Brain microvascular endothelial cell (primary cell): ENCODE measurements at regions not wholly inside any gene's neighbourhood (a gene's known extent, or its start where the extent isn't known, plus 50 kb on each side); places are given as distances from the start of the nearest gene placed in this dataset.

Experiments
- DNase-seq: peaks from one replicate; pipeline ENCODE4 v3.0.0-alpha.2; 2020
- H3K27ac ChIP-seq: fragments of 250-450 bp; sonication (Bioruptor Pico); 2 replicates; pipeline ENCODE4 v1.5.1; 2020; ENCODE audit warnings: mild to moderate bottlenecking, moderate library complexity
- H3K27me3 ChIP-seq: fragments of 250-450 bp; sonication (Bioruptor Pico); replicated peaks from 2 replicates; pipeline ENCODE4 v1.5.1; 2020; ENCODE audit warnings: mild to moderate bottlenecking
- H3K36me3 ChIP-seq: fragments of 250-450 bp; sonication (Bioruptor Pico); replicated peaks from 2 replicates; pipeline ENCODE4 v1.5.1; 2020; ENCODE audit warnings: mild to moderate bottlenecking
- H3K4me3 ChIP-seq: 2 replicates; pipeline ENCODE4 v1.5.1; 2011; ENCODE audit warnings: low read depth, mild to moderate bottlenecking, control low read depth, low read length, moderate library complexity
- CTCF ChIP-seq: IDR thresholded peaks from 2 replicates; pipeline ENCODE4 v1.5.1; 2011; ENCODE audit warnings: low read depth, mild to moderate bottlenecking, moderate library complexity, low read length, control low read depth, inconsistent platforms; ENCODE audit errors: missing control alignments
- in situ Hi-C: cut with HindIII; loops from 2 replicates; pipeline ENCODE4 v1.10.0; 2017; ENCODE audit warnings: low sequenced_read_pairs, low pct_ligation_motif_present

GRCh38 chr2:14905571-14905970 lies 273.1 kb downstream of the LRATD1 start:
- no peak for DNase-seq
- Histone ChIP-seq H3K27ac (no peak overlapping the region), H3K36me3 (no peaks in the 10 kb centered on the region), H3K4me3 (no peak overlapping the region), H3K27me3 (no peaks in the 10 kb centered on the region)
- in situ Hi-C loops = no loop called here
- no peak for TF ChIP-seq CTCF

- Histone ChIP-seq H3K4me3 (no peak overlapping the region), H3K36me3 (no peaks in the 10 kb centered on the region), H3K27ac (no peak overlapping the region), H3K27me3 (no peaks in the 10 kb centered on the region)
- DNase-seq = no peak
- in situ Hi-C loops = no loop called here
- TF ChIP-seq CTCF = no peak
Measured at GRCh38 chr2:14907014-14907612, 274.6 kb downstream of the LRATD1 start.

GRCh38 chr2:14909795-14910194 lies 277.3 kb downstream of the LRATD1 start:
- no peak for TF ChIP-seq CTCF
- Histone ChIP-seq H3K27me3 (no peaks in the 10 kb centered on the region), H3K27ac (no peak overlapping the region), H3K36me3 (no peaks in the 10 kb centered on the region), H3K4me3 (no peak overlapping the region)
- in situ Hi-C loops = no loop called here
- no peak for DNase-seq

- no peaks in the 10 kb centered on the region for H3K36me3 ChIP-seq
- H3K27ac ChIP-seq = no peak overlapping the region
- H3K27me3 ChIP-seq = no peaks in the 10 kb centered on the region
- no peak overlapping the region for H3K4me3 ChIP-seq
- no peak for TF ChIP-seq CTCF
- DNase-seq = no peak
- in situ Hi-C loops = no loop called here
Measured at GRCh38 chr2:14910654-14911053, 278.1 kb downstream of the LRATD1 start.

GRCh38 chr2:14915983-14916382 lies 283.5 kb downstream of the LRATD1 start:
- DNase-seq = no peak
- no peaks in the 10 kb centered on the region for H3K36me3 ChIP-seq
- no peaks in the 10 kb centered on the region for H3K27me3 ChIP-seq
- in situ Hi-C loops = no loop called here
- no peak for TF ChIP-seq CTCF
- H3K27ac ChIP-seq = no peak overlapping the region
- no peak overlapping the region for H3K4me3 ChIP-seq
